ENCODE measurements at regions not wholly inside any gene's neighbourhood (a gene's known extent, or its start where the extent isn't known, plus 50 kb on each side); places are given as distances from the start of the nearest gene placed in this dataset.
A peak's percentile ranks its signal among the peaks of the same experiment; 100 is the strongest.

- DNase-seq: no peak
These were observed 98.8 kb downstream of the GCNT1 start for GRCh38 chr9:76557674-76558225.

GRCh38 chr9:76558465-76558864 lies 99.5 kb downstream of the GCNT1 start:
- no peak for DNase-seq

- no peak for DNase-seq
These were observed 100.3 kb downstream of the GCNT1 start for GRCh38 chr9:76559286-76559685.

DNA sequence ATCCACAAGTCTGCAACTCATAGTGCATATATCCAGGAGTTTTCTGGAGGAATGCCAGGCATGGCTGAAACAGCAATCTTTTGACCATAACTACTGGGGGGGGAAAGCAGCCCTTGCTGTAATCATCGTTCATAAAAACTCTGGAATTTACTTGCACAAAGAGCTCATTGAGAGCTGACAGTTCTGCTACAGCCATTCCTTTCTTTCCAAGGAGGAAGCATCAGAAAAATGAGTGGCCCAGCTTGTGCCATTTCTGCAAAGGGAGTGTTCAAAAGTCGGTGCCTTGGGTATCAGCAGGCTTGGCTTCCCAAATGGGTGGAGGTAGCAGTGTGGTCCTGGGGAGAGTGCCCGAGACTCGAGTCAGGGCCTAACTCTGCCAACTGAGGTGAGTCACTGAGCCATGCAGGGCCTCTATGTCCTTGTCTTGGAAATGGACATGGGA lies 101.5 kb downstream of the GCNT1 start:
- DNase-seq: peak in 1 of 58 donors; percentile 0

DNA sequence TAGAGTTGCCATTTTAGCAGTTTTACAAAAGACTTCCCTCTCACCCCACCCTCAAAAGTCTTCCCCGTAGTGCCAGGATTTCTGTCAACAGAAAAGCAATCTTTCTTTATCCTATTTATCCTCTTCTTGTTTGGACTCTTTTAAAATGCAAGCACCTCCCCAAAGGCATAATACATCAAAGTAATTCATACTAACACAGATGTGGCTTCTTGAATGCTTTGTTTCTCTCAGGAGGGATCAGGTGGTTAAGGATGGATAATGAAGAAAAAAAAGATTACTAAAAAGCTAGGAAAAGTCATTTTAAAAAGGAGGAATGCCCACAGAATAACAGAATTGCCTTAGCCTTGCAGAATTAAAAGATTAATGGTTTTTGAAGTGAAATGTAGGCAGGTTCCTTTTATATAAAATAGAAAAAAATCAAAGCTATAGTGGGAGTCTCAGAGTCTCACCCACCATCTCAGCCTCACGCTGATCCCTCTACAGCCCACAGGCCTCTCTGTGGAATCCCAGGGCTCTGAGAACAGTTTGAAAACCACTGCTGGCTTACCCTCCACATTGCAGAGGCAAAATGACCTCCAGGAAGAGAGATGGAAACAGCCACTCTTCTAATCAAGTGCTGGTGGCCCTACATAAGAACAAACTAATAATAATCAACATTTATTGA lies 102.2 kb downstream of the GCNT1 start:
- no peak for DNase-seq

Measured in anterior cingulate cortex (tissue), 58 donors.